Stimulated activated CD4-positive, alpha-beta T cell treated with anti-CD3 and anti-CD28 coated beads, Interleukin-15, amount 100 ng/mL, for 24 hours (primary cell): ENCODE measurements at regions not wholly inside any gene's neighbourhood (a gene's known extent, or its start where the extent isn't known, plus 50 kb on each side); places are given as distances from the start of the nearest gene placed in this dataset.

Source experiments
- DNase-seq: peaks from one replicate; pipeline ENCODE4 v3.0.0-alpha.2; 2020

DNA sequence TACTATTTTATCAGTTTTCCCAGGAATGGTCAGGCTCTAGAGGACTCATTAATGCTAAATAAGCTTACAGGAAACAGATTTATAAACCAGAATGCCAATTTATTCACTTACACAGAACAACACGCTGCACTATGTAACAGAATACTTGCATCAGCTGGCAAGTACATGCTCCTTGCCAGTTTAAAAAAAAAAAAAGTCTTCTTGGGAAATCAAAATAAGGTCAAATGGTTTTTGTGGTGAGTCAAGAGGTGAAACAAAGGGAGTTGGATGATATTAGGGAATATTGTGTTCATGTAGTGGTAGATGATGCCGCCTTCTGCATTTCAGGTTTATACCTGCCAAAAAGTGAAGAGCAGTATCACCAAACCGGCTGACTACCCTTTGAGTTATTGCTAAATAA, 1322.1 kb upstream of the ZEB2 start:
- DNase-seq = no peak

- no peak for DNase-seq
These were observed 1317.1 kb upstream of the ZEB2 start for GRCh38 chr2:145836986-145837385.

- DNase-seq = no peak
These were observed 1315.7 kb upstream of the ZEB2 start for GRCh38 chr2:145835665-145836064.

GRCh38 chr2:145832681-145833080, 1312.8 kb upstream of the ZEB2 start:
- no peak for DNase-seq

DNA sequence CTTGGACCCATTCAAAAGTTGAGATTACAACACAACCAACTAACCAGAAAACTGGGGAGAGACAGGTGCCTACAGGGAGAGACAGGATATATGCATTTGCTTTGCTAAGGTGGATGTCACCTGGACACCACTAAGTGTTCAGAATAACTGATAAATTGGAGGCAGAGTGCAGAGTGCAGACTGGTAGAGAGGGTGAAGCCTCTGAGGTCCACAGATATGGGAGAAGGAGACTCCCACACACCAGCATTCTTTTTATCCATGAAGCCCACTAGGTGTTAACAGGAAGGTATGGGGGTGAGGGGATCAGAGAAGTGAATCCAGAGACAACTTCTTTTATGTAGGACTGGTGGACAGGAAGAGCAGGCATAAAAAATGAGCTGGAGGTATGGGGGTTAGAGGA, 1310.0 kb upstream of the ZEB2 start:
- DNase-seq = no peak

DNA sequence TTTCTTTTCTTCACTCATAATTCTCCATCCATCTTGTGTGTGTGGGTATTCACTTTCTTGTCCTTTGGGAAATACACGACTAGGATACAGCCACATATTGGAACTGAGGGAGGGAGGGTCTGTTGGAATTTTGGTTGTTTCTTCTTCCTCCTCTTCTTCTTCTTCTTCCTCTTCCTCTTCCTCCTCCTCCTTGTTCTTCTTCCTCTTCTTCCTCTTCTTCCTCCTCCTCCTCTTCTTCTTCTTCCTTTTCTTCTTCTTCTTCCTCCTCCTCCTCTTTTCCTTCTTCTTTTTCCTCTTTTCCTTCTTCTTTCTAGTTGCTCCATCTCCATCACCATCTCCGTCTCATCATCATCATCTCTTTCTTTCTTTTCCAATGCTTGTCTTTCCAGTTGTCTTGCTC, 1307.3 kb upstream of the ZEB2 start:
- no peak for DNase-seq

DNA sequence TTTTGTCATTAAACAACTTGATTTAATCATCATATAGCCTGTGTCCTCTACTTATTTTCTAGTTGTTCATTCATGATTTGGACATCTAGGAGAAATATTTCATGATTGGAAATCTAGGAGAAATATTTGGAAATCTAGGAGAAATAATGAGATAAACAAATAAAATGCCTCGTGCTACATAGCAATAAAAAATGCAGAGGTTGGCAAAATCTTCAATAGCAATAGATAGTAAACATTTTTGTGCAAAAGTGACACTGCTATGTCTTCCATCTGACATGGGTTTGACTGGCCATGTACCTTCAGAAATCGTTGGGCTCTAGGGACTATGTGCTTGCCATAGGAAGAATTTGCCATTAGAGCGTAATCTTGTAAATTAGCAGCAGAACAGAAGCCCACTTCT, 1304.5 kb upstream of the ZEB2 start:
- no peak for DNase-seq

GRCh38 chr2:145822892-145823534, 1303.1 kb upstream of the ZEB2 start:
- DNase-seq = no peak

GRCh38 chr2:145820651-145821050, 1300.7 kb upstream of the ZEB2 start:
- DNase-seq = no peak

DNA sequence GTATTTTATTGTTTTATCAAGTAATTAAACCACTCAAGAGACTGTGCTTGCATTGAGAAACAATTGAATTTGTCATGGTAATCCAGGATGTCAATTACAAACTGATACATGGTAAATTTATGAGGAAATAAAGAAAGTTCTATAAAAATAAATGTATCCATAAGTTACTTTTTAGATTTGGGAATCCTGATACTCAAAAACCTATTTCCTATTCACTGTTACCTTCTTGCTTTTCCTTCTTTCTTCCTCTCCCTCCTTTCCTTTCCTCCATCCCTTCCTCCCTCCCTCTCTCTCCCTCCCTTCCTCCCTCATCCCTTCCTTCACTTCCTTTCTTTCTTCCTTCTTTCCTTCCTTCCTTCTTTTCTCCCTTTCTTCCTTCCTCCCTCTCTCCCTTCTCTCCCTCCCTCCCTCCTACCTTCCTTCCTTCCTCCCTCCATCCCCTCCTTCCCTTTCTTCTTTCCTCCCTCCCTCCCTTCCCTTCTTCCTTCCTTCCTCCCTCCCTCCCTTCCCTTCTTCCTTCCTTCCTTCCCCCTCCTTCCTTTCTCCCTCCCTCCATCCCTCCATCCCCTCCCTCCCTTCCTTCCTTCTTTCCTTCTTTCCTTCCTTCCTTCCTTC, 1299.1 kb upstream of the ZEB2 start:
- no peak for DNase-seq

DNA sequence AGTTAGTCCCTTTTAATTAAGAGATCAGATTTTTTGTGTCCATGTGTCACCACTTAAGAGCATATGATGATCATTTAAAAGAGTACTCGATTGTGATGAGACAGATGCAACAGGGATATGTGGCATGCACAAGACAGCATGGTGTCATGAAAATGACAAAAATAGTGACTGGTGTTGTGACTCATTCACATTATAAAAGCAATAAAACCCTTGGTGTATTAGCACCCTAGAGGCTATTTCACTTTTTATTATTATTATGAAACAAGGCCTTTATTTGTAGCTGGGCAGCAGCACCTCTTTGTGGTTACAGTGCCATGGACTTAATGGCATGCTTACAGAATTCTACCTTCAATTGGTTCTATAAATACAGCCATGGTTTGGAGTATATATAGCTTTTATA, 1296.0 kb upstream of the ZEB2 start:
- DNase-seq = no peak

GRCh38 chr2:145813481-145813880, 1293.6 kb upstream of the ZEB2 start:
- no peak for DNase-seq

DNA sequence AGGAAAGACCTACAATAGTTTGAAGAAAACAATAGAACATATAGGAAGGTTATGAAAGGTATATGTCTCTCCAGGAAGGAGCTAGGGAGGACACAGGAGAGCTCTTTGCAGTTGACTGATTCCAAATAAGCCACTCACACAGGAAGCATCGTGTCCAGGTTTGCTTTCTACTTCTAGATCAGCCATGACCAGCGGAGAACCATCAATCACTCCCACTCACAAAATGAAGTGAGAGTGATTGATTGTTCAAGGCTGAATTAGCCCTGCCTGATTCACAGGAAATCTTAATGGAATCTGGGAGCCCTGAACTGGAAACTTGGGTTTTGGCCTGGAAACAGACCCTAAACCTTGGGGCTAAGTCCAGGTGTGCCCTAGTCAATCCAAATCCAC, 1292.2 kb upstream of the ZEB2 start:
- no peak for DNase-seq

GRCh38 chr2:145811276-145812164, 1291.6 kb upstream of the ZEB2 start:
- DNase-seq = no peak

DNA sequence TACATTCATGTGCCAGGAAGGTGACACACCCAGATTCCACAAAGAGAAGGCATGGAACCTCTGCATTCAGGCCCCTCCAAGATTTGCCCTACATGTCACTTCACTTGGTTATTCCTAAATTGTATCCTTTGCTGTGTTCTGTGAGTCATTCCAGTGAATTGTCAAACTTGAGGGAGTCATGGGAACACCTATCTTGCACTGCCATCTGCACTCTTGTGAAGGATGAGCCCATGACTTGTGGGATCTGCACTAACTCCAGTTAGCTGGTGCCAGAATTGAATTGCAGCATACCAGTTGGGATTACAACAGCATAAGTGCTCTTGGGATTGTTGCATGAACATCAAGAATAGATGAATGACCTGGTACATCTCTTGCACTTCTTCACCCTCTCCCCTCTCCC, 1288.0 kb upstream of the ZEB2 start:
- no peak for DNase-seq

DNA sequence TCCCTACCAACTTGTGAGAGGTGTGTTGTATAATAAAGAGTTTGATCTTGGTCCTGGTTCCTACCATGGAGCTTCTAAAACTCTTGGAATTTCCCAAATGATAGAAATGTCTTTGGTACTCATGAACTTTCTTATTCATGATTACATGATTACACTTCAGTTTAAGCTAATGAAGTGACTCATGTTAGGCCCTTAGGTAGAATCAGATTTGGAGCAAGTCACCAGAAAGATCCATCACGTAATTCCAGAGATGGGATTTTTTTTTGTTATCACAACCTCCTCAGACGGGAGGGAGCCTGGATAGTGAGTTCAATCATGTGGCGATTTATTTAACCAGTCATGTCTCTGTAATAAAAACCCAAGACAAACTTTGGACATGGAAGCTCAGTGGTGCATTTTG, 1287.6 kb upstream of the ZEB2 start:
- DNase-seq = no peak

DNA sequence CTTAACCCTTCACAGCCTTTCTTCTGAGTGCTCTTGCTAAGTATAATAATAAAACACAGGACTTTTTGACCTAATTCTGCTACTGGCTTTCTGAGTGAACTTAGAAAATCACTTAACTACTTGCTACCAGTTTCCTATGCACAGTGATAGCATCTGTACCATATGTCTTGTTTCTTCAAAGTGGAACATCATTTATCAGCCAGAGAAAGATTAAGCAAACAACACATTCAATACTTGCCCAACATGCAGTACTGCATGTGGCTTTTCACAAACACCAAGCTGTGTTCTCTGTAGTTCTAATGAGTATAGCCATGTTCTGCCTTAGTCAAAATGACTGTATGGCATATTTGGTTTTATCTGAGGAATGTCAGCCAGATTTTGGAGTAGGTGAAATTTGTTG, 1286.6 kb upstream of the ZEB2 start:
- no peak for DNase-seq

DNA sequence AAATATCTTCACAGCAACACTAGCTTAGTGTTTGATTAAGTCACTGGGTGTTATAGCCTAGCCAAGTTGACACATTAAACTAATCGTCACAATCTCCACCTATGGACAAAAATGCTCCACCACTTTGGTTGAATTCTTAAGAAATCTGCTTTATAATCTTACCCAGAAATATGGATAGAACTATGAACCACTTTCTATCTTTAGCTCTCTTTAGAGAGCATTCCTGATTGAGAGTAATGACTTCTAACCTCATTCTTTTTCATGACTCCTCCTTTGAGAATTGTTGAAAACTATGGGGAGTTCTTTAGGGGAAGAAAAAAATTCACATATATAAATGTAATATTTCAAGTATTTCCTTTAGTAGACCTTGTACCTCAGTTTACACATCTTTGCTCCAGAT, 1282.2 kb upstream of the ZEB2 start:
- DNase-seq = no peak

DNA sequence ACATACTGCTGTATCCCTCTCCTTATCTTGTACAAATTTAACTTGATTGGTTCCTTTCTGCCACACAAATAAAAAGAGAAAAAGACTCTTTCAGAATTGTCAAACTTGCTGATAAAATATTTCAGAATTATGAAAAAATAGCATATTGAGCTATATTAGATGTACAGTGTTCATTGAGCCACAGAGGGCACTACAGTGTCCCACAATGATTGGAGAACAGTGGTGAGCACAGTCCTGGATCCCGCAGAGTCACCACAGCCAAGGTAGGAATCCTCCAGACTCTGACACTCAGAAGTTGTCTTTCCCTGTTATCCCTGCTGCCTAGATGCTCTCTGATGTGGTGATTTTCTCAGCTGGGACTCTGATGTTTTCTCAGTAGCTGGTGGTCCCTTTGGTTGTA, 1281.3 kb upstream of the ZEB2 start:
- no peak for DNase-seq

GRCh38 chr2:145800151-145801091, 1280.5 kb upstream of the ZEB2 start:
- DNase-seq = no peak

DNA sequence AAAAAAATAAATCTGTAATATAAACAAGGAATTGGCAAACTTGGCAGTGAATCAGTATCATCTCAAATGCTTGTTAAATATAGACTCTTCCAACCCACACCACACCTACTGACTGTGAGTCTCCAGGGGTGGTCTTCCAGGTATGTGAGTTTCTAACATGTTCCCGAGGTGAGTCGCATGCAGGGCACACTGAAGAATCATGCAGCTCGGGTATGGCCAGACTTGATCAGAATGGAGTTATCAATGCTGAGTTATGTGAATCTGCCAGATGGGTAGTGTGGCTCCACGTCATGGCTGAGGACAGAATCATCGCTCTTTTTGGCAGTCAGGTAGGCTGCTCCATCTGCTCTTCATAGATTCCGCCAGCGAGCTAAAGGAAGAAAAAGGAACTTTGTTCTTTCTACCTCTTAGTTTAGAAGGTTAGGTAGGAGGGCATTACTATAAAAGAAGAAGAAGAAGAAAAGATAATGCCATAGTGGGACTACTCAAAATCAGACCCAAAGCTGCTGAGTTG, 1279.7 kb upstream of the ZEB2 start:
- DNase-seq = no peak

DNA sequence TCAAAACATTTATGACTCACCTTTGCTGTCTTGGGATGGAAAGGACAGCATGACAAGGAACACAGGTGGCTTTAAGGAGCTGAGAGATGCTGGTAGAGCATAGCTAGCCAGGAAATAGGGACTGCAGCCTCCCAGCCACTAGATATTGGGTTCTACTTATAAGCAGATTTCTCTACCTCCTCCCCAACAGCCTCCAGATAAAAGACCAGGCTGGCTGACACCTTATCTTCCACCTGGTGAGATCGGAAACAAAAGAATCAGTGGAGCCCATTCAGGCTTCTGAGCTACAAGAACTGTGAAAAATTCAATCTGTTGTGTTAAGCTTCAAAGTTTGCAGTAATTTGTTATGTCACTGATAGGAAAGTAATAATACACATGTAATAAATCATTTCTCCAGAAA, 1278.5 kb upstream of the ZEB2 start:
- no peak for DNase-seq

DNA sequence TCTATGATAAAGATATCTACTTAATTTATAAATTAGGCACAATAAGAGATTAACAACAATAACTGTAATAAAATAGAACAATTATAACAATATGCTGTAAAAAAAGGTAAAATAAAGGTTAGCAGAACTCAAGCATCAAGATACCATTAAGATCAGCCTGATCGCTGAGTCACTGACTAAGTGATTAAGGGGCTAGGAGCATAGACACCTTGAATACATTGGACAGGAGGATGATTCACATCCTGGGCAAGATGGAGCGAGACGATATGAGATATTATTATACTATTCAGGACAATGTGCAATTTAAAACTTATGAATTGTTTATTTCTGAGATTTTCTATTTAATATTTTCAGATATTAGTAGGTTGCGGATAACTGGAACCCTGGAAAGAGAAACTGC, 1277.8 kb upstream of the ZEB2 start:
- no peak for DNase-seq
